NCI-H2196 (cell line): ENCODE measurements at regions not wholly inside any gene's neighbourhood (a gene's known extent, or its start where the extent isn't known, plus 50 kb on each side); places are given as distances from the start of the nearest gene placed in this dataset.

Experiments used
- DNase-seq: peaks from one replicate; lab custom pipeline; 2025; ENCODE audit not compliant: unreplicated experiment; lab: John Stamatoyannopoulos, UW

DNA sequence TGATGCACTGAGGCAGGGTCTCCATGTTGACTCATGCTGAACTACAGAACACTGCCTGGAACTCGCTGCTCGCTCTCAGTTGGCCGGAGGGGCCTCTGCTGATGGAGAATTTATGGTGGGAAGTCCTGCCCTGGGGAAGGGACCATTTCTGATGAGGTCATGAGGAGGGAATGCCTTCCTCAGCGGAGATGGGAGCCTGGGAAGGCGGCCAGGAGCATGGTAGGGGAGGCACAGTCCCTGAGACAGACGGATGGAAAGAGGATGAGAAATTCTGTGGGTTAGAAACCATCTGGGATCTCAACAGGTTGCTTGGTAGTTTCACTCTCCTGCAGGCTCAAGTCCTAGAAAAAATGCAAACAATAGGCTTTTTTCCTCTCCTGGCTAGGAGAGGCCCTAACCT is 56.8 kb upstream of the TPM1 start:
- no peak for DNase-seq

DNA sequence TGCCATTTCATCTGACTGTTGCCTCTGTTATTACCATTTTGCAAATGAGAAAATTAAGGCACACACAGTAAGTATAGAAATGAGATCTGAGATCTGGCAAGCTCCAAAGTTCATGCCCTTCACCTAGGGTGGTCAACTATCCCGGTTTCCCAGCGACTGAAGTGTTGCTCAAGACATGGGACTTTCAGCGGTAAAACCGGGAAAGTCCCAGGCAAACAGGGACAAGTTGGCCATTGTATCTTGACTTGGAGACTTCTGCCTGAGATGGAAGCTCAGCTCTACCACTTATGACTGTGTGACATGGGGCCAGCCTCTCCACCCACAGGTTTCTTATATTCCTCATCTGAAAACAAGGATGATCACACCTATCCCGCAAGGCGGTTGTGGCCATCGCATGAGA is 55.6 kb upstream of the TPM1 start:
- DNase-seq: no peak

DNA sequence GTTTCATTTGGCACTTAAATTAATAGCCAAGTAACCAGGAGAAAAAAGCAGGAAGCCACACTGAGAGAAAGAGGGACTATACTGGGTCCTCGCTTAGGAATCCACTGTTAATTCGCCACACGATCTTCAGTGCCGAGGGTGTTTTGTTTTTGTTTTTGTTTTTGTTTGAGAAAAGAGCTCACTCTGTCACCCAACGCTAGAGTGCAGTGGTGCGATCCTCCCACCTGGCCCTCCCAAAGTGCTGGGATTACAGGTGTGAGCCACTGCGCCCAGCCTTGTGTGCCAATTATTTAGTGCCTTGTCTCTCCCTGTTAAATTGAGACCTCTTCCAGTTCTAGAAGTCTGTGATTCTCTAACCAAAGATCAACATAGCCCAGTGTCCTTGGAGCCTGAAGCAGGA is 53.8 kb upstream of the TPM1 start:
- DNase-seq: no peak

DNA sequence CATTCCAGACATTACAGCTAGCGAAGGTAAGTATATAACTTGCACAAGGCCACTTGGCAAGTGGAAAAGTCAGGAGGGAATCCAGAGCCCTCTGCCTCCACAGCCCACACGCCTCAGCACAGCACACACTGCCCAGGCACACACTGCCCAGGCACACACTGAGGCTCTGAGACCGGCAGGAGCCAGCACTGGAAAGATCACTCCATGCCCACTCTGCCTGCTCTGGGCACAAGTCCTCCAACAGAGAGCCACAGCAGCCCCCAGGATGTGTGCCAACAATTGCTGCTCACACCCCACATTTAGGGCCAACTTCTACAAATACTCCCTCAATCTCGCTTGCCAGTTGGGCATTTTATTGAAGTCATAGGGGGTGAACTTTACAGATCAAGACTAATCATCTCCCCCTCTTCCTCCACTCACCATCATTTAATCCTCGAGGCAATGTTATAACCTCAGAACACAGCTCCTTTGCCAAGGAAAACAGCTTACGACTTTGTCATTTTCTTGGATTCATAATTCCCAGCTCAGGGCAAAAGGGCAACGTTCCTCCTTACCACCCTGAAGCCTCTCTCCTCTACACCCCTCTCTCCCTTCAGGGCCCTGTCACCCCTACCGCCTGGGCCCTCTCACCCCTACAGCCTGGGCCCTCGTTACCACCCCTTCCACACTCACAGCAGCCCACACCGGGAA is 53.0 kb upstream of the TPM1 start:
- DNase-seq: no peak

DNA sequence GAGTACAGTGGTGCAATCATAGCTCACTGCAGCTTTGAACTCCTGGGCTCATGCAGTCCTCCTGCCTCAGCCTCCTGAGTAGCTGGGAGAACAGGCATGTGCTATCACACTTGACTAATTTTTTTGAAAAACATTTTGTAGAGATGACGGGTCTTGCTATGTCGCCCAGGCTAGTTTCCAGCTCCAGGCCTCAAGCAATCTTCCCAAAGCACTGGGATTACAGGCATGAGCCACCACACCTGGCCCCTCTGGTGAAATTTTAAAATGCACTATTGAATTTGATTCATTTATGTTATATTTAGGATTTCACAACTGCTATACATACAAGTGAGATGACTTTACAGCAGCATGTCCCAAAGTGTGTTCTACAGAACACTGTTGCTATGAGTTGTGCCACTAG is 50.8 kb upstream of the TPM1 start:
- no peak for DNase-seq

DNA sequence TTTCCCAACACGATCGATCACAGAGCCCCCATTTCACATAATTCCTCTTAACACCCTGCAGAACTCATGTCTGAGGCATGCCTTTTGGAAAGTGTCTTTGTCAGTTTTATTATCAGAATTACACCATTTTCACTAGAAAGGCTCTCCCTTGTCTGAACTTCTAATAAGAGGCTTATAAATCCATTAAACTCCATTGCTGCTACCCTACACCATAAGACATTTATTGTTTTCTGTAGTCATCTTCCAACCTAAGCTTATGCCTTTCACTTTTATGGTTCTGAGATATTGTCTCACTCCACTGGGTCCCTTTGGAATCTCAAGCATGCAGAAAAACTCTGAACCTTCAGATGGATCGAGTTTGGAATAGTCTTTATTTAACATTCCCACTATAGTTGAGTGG is 50.2 kb upstream of the TPM1 start:
- DNase-seq: no peak
